ENCODE measurements at regions not wholly inside any gene's neighbourhood (a gene's known extent, or its start where the extent isn't known, plus 50 kb on each side); places are given as distances from the start of the nearest gene placed in this dataset.
"Not testable (repeated sequence)": the region's sequence is repeated elsewhere in the genome, so short reads cannot be mapped to it uniquely, and the experiment has no call there.

- in situ Hi-C loops (cut with MboI; ENCODE audit: low sequenced_read_pairs) = no loop called here
These were observed 241.5 kb upstream of the NRIP1 start for GRCh38 chr21:15306271-15306670.

GRCh38 chr21:15308333-15308732 is 243.5 kb upstream of the NRIP1 start:
- in situ Hi-C loops (cut with MboI; ENCODE audit: low sequenced_read_pairs) = no loop called here

GRCh38 chr21:15309022-15309590 is 244.3 kb upstream of the NRIP1 start:
- in situ Hi-C loops (cut with MboI; ENCODE audit: low sequenced_read_pairs) = no loop called here

GRCh38 chr21:15309721-15310120 is 244.9 kb upstream of the NRIP1 start:
- in situ Hi-C loops (cut with MboI; ENCODE audit: low sequenced_read_pairs) = no loop called here

- in situ Hi-C loops (cut with MboI; ENCODE audit: low sequenced_read_pairs) = no loop called here
These were observed 246.7 kb upstream of the NRIP1 start for GRCh38 chr21:15311510-15311909.

- in situ Hi-C loops (cut with MboI; ENCODE audit: low sequenced_read_pairs) = not testable (repeated sequence)
These were observed 252.2 kb upstream of the NRIP1 start for GRCh38 chr21:15317034-15317433.

GRCh38 chr21:15319727-15320126 is 254.9 kb upstream of the NRIP1 start:
- in situ Hi-C loops (cut with MboI; ENCODE audit: low sequenced_read_pairs) = no loop called here

GRCh38 chr21:15324542-15324941 is 259.7 kb upstream of the NRIP1 start:
- in situ Hi-C loops (cut with MboI; ENCODE audit: low sequenced_read_pairs) = no loop called here

- in situ Hi-C loops (cut with MboI; ENCODE audit: low sequenced_read_pairs) = no loop called here
These were observed 261.4 kb upstream of the NRIP1 start for GRCh38 chr21:15326032-15326867.

- in situ Hi-C loops (cut with MboI; ENCODE audit: low sequenced_read_pairs) = no loop called here
These were observed 263.0 kb upstream of the NRIP1 start for GRCh38 chr21:15327637-15328265.

GRCh38 chr21:15329191-15329590 is 264.4 kb upstream of the NRIP1 start:
- in situ Hi-C loops (cut with MboI; ENCODE audit: low sequenced_read_pairs) = no loop called here

GRCh38 chr21:15330872-15331271 is 266.1 kb upstream of the NRIP1 start:
- in situ Hi-C loops (cut with MboI; ENCODE audit: low sequenced_read_pairs) = no loop called here

GRCh38 chr21:15332572-15332971 is 267.8 kb upstream of the NRIP1 start:
- in situ Hi-C loops (cut with MboI; ENCODE audit: low sequenced_read_pairs) = no loop called here

- in situ Hi-C loops (cut with MboI; ENCODE audit: low sequenced_read_pairs) = no loop called here
These were observed 268.4 kb upstream of the NRIP1 start for GRCh38 chr21:15333136-15333710.

GRCh38 chr21:15333951-15334350 is 269.2 kb upstream of the NRIP1 start:
- in situ Hi-C loops (cut with MboI; ENCODE audit: low sequenced_read_pairs) = no loop called here

- in situ Hi-C loops (cut with MboI; ENCODE audit: low sequenced_read_pairs) = no loop called here
These were observed 278.3 kb upstream of the NRIP1 start for GRCh38 chr21:15343066-15343465.

- in situ Hi-C loops (cut with MboI; ENCODE audit: low sequenced_read_pairs) = no loop called here
These were observed 287.2 kb upstream of the NRIP1 start for GRCh38 chr21:15352009-15352408.

- in situ Hi-C loops (cut with MboI; ENCODE audit: low sequenced_read_pairs) = no loop called here
These were observed 288.7 kb upstream of the NRIP1 start for GRCh38 chr21:15353546-15353945.

GRCh38 chr21:15354516-15354915 is 289.7 kb upstream of the NRIP1 start:
- in situ Hi-C loops (cut with MboI; ENCODE audit: low sequenced_read_pairs) = no loop called here

GRCh38 chr21:15355066-15355465 is 290.3 kb upstream of the NRIP1 start:
- in situ Hi-C loops (cut with MboI; ENCODE audit: low sequenced_read_pairs) = no loop called here

- in situ Hi-C loops (cut with MboI; ENCODE audit: low sequenced_read_pairs) = no loop called here
These were observed 294.5 kb upstream of the NRIP1 start for GRCh38 chr21:15359251-15359650.

GRCh38 chr21:15362458-15362857 is 297.7 kb upstream of the NRIP1 start:
- in situ Hi-C loops (cut with MboI; ENCODE audit: low sequenced_read_pairs) = no loop called here

Data from HL-60/S4 (cell line).